CD1c-positive myeloid dendritic cell (primary cell): ENCODE measurements at regions not wholly inside any gene's neighbourhood (a gene's known extent, or its start where the extent isn't known, plus 50 kb on each side); places are given as distances from the start of the nearest gene placed in this dataset.
A peak's percentile ranks its signal among the peaks of the same experiment; 100 is the strongest.
"Not testable (repeated sequence)": the region's sequence is repeated elsewhere in the genome, so short reads cannot be mapped to it uniquely, and the experiment has no call there.

ENCODE experiments used
- DNase-seq: peaks from one replicate; pipeline ENCODE4 v3.0.0-alpha.2; 2016; ENCODE audit errors: extremely low spot score

- DNase-seq, result no peak
Measured at GRCh38 chr7:28900311-28900710, 57.8 kb downstream of the TRIL start.

GRCh38 chr7:28893888-28894287, 64.2 kb downstream of the TRIL start:
- DNase-seq, result no peak

- DNase-seq, result not testable (repeated sequence)
Measured at GRCh38 chr7:28891876-28892234, 66.3 kb downstream of the TRIL start.

- no peak for DNase-seq
Measured at GRCh38 chr7:28891192-28891875, 66.8 kb downstream of the TRIL start.

GRCh38 chr7:28890137-28890536, 68.0 kb downstream of the TRIL start:
- no peak for DNase-seq

GRCh38 chr7:28889290-28889689, 68.8 kb downstream of the TRIL start:
- DNase-seq, result no peak

GRCh38 chr7:28885771-28886170, 72.4 kb downstream of the TRIL start:
- DNase-seq, result no peak

- no peak for DNase-seq
Measured at GRCh38 chr7:28882869-28883470, 75.2 kb downstream of the TRIL start.

- DNase-seq, result peak; percentile 49
Measured at GRCh38 chr7:28879105-28879504, 79.0 kb downstream of the TRIL start.

GRCh38 chr7:28878481-28878880, 79.6 kb downstream of the TRIL start:
- no peak for DNase-seq
